Dermis blood vessel endothelial cell (primary cell): ENCODE measurements at regions not wholly inside any gene's neighbourhood (a gene's known extent, or its start where the extent isn't known, plus 50 kb on each side); places are given as distances from the start of the nearest gene placed in this dataset.

Experiments
- DNase-seq: peaks from one replicate; pipeline ENCODE4 v3.0.0; 2010

DNA sequence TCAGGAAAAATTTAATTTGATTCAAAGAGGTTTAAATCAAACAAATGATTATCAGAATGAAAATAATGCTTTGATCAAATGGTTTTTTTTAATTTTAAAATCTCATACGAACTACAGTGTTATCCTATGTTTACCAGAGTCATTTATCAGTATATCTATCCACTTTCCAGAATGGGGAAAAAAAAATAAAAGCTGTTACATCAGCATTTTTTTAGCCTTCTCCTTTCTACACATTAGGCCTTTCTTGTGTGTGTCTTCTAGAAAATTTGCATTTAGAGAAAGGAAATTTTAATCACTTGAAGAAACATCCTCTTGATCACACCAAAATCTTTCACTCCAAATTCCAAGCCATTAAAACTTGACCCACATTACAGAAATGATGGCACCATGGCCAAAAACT, 608.9 kb upstream of the ID2 start:
- no peak for DNase-seq

DNA sequence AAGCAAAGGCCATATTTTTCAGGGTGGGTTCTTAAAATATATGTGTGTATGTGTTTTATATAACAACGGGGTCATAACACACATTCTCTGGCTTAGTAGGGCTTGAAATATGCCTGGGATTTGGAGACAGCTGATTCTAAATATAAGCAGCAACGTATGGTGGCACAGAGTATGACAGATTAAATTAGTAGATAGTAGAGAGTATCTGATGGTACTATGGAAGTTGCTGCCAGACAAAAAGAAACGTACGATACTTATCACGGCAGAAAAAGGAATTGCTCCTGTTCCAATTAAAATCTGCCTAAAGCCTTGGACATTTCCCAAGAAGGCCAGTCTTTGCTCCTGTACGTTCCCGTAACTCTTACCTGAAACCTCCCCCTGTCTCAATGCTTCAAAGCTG, 607.9 kb upstream of the ID2 start:
- no peak for DNase-seq

DNA sequence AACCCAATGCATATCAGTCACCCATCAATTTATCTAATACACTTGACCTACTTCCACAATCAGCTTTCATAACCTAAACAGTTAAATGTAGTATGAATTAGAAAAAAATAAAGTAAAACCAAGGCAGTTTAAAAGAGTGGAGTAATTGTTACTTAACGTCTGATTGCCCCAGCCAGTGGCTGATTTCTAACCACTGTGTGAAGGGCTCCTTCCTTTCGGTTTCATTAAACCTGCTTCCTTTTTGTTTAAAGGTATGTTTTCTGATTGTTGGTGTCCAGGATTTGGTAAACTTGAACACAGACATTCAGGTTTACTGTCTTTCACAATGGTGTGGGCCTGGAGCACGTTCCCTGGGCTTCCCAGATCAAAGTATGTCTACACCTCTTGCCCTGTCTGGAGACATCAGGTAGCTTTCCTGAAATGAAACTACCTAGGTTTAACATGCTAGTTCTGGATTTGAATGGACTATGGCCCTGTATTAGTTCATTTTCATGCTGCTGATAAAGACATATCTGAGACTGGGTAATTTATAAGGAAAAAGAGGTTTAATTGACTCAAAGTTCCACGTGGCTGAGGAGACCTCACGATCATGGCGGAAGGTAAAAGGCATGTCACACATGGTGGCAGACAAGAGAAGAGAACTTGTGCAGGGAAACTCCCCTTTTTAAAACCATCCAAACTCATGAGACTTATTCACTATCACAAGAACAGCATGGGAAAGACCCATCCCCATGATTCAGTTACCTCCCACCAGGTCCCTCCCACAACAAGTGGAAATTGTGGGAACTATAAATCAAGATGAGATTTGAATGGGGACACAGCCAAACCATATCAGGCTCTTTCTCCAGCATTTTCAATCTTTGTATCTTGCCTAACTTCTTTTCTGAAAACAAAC, 605.2 kb upstream of the ID2 start:
- DNase-seq, result no peak

DNA sequence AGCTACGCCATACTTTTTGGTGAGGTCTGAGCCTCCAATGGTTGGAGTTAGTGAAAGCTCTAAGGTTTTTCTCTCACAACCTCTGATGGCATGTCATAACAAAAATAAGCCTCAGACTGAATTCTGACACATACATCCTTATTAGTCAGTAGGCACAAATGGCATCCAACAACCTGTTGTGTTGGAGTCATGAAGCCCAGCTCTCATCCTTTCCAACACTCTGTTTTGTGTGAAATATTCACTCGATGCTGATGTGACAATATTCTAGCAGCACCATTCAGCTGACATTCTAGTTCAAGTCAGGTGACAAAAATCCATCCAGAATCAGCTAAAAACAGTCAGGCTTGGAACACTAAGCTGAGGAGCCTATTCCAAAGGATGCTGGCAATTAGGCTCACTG, 603.2 kb upstream of the ID2 start:
- DNase-seq, result no peak

DNA sequence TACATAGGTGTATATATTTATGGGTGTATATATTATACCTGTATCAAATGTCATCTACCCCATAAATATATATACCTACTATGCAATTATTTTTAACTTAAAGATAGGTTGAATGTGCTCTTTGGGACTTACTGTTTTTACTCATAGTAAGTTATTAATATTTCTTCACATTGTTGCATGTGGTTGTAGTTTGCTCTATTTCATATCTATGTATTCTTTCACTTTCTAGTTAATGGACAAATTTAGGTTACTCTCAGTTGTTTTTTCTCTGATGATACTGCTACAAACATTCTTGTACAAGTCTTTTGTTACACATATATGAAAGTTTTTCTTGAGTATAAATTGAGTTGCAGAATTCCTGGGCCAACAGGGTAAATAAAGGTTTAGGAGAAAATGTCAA, 601.8 kb upstream of the ID2 start:
- DNase-seq, result no peak

DNA sequence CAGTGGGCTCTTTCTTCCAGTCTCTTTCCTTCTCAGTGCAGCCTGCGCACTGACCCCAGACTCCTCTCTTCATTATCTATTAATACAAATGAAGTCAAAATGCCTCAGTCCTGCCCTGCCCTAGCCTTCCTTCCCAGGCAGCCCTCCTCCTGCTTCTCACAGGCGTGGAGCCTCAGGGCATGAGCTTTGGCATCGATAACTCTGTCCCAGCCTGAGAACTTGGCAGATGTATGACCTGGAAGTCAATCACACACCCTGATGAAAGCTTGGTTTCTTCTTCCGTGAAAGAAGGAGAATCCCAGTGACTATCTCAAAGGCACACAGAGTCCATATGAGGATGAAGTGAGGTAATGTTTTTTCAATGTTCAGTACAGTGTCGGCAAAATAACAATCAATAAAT, 600.7 kb upstream of the ID2 start:
- DNase-seq, result no peak

DNA sequence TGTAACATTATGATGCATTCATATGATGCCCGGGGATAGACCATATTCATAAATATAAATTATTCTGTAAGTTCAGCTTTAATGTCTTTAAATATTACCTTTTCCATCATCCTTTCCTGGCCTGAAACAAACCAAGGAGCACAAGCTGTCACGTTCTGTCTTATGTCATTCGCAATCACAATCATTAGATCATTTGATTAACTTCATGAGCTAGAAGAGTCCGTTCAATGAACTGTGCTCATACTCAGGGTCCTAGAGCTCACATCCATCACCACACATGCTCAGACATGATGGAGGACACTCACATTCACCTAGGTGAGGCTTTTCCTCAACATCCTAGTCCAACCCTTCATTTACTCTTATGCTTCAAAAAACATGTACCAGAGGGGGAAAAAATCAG, 599.0 kb upstream of the ID2 start:
- no peak for DNase-seq

DNA sequence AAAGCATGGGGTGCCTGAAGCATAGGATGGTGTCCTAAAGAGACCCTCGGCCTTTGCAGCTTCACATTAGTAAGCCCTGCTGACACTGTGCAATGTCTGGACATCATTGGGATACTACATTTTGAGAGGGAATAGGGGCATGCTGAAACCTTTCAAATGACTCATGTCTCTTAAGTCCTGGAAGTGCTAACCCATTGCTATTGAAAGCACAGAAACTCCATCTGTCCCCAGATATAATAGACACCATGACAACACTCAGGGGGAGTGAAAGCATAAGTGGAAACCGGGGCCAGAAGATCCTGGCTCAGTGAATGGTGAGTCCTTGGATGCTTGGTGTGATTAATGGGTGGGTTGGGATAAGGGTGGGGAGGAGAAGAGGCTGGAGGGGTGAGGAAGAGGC, 595.5 kb upstream of the ID2 start:
- no peak for DNase-seq

DNA sequence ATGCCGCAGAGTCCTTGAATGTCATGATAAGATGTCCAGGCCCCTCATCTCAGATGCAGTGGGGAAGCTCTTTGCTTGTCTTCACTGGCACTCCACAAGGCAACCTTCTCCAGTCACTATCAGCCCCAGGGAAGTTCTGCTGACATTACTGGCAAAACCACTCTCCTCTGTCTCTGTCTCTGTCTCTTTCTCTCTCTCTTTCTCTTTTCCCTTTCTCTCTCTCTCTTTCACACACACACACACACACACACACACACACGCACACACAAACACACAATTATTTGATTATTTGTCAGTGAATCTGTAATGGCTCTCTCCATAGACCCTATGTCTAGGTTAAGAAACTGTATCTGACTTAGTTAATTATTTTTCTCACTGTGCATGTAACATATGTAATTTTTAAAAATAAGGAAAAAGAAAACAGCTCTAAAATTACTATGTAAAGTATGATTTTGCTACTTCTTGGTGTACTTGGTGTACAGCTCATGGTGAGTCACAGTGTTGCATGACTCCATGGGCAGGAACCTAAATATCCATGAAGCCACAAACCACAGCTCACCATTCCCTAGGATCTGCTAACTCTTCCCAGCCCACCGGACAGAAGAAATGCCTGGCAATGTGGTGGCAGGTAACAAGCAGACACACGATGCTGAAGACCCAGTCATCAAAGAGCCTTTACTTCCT, 594.9 kb upstream of the ID2 start:
- DNase-seq, result no peak

DNA sequence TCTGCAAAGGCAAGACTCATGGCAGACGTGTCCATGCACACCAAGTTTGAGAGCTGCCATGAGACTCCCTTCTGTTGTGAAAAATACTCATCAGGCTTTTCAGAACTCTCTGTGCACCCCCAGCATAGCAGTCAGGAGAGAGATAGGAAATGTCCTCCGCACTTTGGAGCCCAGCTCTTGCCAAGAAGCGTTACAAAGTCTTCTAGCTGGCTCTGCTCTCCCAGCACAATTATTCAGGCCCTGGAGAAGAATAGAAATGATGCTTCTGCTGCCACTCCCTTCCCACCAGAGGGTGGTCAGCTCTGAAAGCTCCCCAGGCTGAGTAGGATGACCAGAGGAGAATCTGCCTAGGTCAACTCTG, 594.4 kb upstream of the ID2 start:
- no peak for DNase-seq

DNA sequence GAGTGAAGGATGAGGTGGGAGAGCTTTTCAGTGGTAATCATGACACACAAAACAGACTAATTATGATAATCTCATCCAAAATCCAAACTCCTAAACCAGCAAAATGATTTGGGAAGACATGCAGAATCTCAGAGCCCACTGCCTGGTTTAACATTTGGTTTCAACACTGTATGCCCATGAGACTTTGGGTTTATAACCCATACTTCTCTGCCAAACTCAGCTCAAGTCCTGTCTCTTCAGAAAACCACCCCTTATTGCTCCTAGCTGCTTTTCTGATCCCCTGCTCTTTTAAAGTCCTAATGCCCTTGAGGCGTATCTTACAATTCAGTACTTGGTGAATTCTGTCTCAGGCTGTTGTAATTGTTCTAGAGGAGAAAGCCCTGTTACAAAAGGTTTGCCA, 593.0 kb upstream of the ID2 start:
- no peak for DNase-seq

DNA sequence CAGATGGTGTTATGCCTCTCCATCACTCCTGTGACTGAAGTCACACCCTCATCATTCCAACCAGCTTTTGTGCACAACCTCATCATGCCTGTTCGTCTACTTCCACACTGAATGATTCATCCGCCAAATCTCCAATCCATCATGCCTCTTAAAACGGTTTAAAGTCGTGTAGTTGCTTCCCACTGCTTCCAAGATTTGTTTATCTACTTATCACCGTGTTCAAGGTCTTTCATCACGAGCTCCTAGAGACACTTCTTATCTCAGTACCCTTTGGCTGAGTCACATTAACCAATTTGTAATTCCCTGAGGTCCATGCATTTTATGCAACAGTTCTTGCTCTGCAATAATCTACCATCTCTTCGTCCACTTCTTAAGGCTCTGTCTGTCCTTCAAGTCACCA, 592.3 kb upstream of the ID2 start:
- no peak for DNase-seq

DNA sequence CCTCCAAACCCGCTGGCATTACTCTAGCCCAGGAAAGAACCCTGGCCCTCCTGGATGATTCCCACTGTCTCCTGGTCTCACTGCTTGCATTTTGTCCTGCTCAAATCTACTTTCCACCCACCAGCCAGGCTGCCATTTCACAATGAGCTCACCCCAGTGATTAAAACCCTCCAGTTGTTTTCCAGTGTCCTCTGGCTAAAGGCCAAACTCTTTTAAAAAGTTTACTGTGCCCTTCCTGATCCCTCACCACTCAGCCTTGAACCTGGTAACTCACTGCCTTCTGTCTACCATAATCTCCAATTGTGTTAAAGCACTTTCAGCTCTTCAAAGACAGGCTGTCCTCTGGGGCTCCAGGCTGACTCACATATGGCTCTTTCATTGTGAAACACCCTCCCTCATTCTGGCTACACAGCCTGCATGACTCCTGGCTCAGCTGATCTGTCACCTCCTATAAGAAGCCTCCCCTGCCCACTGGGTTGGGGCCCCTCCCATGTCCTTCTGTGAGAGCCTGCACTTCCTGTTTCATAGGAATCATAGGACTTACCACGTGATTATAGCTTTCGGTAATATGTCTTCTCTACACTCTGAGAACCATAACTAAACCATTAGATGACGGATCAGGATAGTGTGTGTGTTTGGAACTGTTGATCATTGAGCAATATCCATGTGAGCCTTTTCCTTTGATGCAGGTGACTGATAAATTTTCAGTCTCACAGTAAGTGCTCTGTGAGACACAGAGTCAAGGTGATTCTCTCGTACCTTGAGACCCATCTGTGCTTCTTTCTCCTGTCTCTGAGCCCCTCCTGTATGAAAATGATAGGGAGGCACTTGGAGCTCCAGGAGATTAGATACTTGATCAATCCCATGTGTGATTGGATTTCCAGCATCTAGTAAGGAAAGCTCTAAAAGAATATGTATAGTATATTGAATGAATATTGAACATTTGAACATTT, 590.8 kb upstream of the ID2 start:
- DNase-seq, result no peak

DNA sequence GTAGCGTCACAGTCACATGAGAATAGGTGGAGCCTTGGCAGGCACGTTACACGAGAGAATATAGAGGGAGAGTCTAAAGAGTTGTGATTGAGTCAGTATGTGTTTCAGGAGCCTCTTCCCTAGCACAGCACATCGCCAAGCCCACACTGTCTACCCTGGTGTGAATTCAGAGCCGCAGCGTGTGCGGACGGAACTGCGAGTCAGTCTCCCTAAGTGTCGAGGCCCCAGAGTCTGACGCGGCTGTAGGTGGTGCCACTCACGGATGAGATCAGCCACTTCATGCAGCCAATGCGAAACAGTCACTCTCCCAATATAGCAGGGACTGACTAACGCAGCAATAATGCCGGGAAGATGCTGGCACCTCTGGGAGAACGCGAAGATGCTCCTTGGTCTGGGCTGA, 587.3 kb upstream of the ID2 start:
- DNase-seq, result no peak

DNA sequence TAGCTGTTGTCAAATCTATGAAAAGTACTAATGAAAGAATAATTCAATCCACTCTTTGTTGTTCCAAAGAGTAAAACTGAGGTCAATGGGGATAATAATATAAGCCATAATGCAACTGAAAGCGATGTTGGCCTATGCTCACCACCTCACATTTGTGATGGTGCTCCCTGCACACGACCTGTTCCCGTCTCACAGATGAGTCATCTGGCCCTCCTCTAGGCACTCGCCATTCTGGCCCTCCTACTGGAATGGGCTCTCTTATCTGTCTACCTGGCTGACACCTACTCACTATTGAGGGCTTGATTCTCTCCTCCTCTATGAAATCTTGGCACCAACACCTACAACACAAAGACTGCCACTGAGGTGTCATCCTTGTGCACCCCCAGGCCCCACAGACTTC, 585.9 kb upstream of the ID2 start:
- DNase-seq, result no peak

DNA sequence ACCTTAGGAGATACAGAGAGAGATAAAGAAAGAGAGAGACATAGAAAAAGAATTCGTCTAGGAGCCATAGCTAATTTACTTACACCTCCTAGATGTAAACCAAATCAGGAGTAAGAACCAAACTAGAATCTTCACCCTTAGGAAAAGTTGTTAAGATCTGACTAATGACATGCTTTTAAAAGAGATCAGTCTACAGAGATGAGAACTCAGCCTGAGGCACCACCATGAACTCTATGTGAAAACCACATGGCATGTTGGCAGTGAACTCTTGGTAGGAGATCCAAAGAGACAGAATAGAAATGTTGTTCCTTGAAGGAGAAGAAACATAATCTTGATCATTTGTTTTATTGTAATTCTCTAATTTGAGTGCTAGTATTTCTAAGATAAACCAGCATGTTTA, 585.4 kb upstream of the ID2 start:
- no peak for DNase-seq

DNA sequence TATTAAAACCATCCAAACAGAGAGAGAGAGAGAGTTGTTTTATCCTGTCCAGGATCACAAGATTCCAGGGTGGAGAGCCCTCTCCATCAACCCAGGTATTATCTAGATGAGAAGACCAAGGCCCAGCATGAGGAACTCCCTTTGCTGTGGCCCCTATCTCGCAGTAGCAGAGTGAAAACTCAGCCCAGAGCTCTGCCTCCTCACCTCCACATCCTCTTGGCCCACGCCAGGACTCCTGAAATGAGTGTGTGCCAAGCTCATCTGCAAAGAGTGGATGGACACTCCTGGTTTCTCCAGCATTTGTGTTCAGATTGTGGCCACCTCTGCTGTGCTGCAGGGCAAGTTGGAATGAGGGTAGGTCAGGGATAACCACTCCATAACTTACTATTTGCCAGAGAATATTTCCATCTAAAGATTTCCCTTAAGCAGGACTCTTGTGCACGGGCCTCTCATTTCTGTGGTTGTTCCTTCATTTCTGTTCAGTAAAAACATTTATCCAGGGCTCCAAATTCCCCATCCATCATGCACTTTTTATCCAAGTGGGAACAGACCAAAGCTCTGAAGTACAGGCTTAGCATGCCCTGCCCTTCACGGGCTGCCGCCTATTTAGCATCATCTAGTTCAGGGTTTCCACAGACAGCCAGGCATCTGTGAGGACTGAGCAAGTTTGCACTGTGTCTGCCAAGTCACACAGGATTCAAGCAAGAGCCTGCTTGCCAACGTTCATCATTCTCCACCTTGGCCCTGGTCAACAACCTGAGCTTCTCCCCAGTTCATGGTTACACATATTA, 583.2 kb upstream of the ID2 start:
- no peak for DNase-seq

DNA sequence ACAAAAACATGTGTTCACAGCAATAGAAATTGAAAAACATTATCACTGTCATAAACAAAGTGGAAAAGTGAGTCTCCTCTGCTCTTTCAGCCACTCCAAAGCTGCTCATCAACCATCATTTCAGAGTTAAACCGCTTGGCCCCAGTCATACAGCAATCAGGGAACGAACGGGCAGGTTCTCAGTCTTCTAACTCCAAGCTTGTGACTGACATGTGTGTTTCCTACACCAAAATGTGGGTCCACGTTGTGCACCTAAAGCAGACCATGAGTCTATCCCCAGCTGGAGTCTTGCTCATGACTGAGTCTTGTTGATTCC, 582.6 kb upstream of the ID2 start:
- no peak for DNase-seq

DNA sequence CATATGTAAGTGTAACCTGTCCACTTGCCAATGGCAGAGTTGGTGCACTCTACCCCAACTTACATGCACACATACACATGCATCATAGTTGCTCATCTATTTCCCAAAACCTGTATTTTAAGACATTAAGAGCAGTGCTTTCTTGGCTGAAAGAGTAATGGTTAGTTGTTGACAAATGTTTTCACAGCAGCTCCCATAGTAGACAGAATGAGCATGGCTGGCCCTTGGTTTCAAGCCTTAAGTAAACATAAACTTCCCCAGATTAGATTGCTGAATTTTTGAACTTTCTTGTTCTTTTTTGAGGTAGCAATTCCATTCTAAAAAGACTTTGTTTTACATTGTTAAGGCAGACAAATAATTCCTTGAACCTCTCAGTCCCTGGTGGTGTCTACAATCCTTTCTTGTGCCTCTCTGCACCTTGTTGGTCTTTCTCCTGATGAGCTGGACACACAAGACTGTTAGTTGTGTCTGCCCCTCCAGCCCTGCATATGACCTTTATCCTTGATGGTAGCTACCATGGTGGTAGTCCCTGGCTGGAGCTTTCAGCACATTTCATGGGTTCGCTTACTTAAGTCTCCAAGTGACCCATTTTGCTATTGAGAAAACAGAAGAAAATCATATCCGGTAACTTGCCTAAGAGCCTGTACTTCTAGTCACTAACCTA, 580.1 kb upstream of the ID2 start:
- DNase-seq, result no peak

DNA sequence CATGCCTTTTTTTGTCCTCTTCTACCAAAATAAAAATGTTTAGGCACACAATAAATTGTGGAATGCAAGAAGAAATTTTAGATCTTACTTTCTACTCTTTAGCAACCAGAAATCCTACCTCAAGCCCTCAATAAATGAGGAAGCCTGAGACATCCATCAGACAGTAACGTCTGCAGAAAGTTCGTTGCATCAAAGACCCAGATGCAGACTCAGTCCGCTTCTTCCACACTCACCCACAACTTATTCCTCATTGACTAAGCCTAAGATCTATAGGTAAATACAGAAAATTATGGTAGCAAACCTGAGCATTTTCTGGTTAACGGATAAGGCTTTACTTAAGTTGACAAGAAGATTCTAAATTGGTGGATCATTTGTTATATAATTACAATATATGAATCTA, 579.4 kb upstream of the ID2 start:
- DNase-seq, result no peak

DNA sequence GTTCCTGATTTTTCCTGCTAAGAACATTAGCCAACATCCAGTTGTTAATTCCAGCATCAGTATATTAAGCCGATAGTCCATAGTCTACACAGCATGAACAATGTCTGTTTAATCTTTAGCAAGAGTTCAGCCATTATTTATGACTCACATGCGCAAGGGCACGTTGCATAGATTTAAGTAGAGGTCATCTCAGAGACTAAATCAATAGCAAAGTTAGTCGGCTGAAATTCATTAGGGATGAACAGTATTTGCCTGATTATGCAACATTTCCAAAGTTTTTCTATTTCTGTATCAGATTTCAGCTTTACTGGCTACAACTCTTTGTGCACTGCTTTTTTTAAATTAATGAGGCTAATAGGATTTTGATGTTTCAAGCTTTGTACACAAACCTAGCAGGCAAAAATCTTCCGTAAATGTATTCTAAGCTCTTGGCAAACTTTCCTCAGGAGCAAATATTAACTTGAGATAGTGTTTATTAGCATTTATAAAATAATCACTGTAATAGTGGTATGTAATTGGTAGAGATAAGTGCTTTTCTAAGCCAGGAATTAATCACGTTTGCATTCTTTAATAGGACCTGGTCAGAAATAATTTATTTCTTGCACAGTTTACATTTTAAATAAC, 578.7 kb upstream of the ID2 start:
- no peak for DNase-seq

DNA sequence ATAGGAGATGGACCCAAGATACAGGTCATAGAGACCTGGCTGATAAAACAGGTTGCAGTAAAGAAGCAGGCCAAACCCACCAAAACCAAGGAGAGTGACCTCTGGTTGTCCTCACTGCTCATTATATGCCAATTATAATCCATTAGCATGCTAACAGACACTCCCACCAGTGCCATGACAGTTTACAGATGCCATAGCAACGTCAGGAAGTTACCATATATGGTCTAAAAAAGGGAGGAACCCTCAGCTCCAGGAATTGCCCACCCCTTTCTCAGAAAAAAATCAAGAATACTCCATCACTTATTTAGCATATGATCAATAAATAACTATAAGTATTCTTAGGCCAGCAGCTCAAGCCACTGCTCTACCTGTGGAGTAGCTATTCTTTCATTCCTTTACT, 574.7 kb upstream of the ID2 start:
- DNase-seq, result no peak
